HepG2 (cell line): ENCODE measurements at regions not wholly inside any gene's neighbourhood (a gene's known extent, or its start where the extent isn't known, plus 50 kb on each side); places are given as distances from the start of the nearest gene placed in this dataset.

Experiments used
- CC2D1A ChIP-seq: sonication (generic); formaldehyde crosslinking; IDR thresholded peaks from 2 replicates; pipeline ENCODE4 v1.8.1; 2023; ENCODE audit warnings: mild to moderate bottlenecking, missing genetic modification reagents
- JUND ChIP-seq: sonication (generic); formaldehyde crosslinking; IDR thresholded peaks from 2 replicates; pipeline ENCODE4 v1.8.0; 2022; ENCODE audit warnings: mild to moderate bottlenecking, missing genetic modification reagents
- MED1 ChIP-seq: sonication (generic); formaldehyde crosslinking; IDR thresholded peaks from 2 replicates; pipeline ENCODE4 v1.4.0; 2020; ENCODE audit warnings: missing genetic modification reagents
- SETDB1 ChIP-seq: sonication (generic); formaldehyde crosslinking; IDR thresholded peaks from 2 replicates; pipeline ENCODE4 v1.5.1; 2020; ENCODE audit warnings: missing genetic modification reagents, mild to moderate bottlenecking, borderline replicate concordance
- SRY ChIP-seq: sonication (generic); formaldehyde crosslinking; IDR thresholded peaks from 2 replicates; pipeline ENCODE4 v1.8.0; 2022; ENCODE audit warnings: mild to moderate bottlenecking, missing genetic modification reagents
- ZBTB20 ChIP-seq: sonication (generic); formaldehyde crosslinking; IDR thresholded peaks from 2 replicates; pipeline ENCODE4 v1.8.1; 2023; ENCODE audit warnings: missing genetic modification reagents, low read depth, mild to moderate bottlenecking, borderline replicate concordance
- ZMAT3 ChIP-seq: sonication (generic); formaldehyde crosslinking; conservative IDR thresholded peaks from 2 replicates; pipeline ENCODE4 v1.7.0; 2021; ENCODE audit warnings: missing genetic modification reagents
- ZNF121 ChIP-seq: sonication (generic); formaldehyde crosslinking; IDR thresholded peaks from 2 replicates; pipeline ENCODE4 v1.5.0; 2020; ENCODE audit warnings: mild to moderate bottlenecking, missing genetic modification reagents
- ZNF136 ChIP-seq: sonication (generic); formaldehyde crosslinking; IDR thresholded peaks from 2 replicates; pipeline ENCODE4 v1.8.1; 2022; ENCODE audit warnings: low read depth, mild to moderate bottlenecking, moderate library complexity, missing genetic modification reagents
- ZNF142 ChIP-seq: sonication (generic); formaldehyde crosslinking; IDR thresholded peaks from 2 replicates; pipeline ENCODE4 v1.4.0; 2020; ENCODE audit warnings: missing genetic modification reagents
- ZNF382 ChIP-seq: sonication (generic); formaldehyde crosslinking; IDR thresholded peaks from 2 replicates; pipeline ENCODE4 v1.5.0; 2020; ENCODE audit warnings: missing genetic modification reagents, mild to moderate bottlenecking, borderline replicate concordance
- ZNF543 ChIP-seq: sonication (generic); formaldehyde crosslinking; IDR thresholded peaks from 2 replicates; pipeline ENCODE4 v1.4.0; 2020; ENCODE audit warnings: mild to moderate bottlenecking, missing genetic modification reagents
- ZNF570 ChIP-seq: sonication (generic); formaldehyde crosslinking; IDR thresholded peaks from 2 replicates; pipeline ENCODE4 v1.4.0; 2020; ENCODE audit warnings: mild to moderate bottlenecking, missing genetic modification reagents, borderline replicate concordance
- ZNF619 ChIP-seq: sonication (generic); formaldehyde crosslinking; IDR thresholded peaks from 2 replicates; pipeline ENCODE4 v1.4.0; 2020; ENCODE audit warnings: mild to moderate bottlenecking, missing genetic modification reagents
- ZNF724P ChIP-seq: sonication (generic); formaldehyde crosslinking; IDR thresholded peaks from 2 replicates; pipeline ENCODE4 v1.8.0; 2022; ENCODE audit warnings: missing genetic modification reagents, borderline replicate concordance
- TF ChIP-seq, protein P1 (sequence below): IDR thresholded peaks from 2 replicates; pipeline ENCODE4 v1.6.1; 2016
- TF ChIP-seq, protein P2 (sequence below): sonication (generic); formaldehyde crosslinking; IDR thresholded peaks from 2 replicates; pipeline ENCODE4 v1.5.0; 2020; ENCODE audit warnings: mild to moderate bottlenecking, missing genetic modification reagents
- TF ChIP-seq, protein P3 (sequence below): sonication (generic); formaldehyde crosslinking; IDR thresholded peaks from 2 replicates; pipeline ENCODE4 v1.4.0; 2020; ENCODE audit warnings: missing genetic modification reagents

DNA sequence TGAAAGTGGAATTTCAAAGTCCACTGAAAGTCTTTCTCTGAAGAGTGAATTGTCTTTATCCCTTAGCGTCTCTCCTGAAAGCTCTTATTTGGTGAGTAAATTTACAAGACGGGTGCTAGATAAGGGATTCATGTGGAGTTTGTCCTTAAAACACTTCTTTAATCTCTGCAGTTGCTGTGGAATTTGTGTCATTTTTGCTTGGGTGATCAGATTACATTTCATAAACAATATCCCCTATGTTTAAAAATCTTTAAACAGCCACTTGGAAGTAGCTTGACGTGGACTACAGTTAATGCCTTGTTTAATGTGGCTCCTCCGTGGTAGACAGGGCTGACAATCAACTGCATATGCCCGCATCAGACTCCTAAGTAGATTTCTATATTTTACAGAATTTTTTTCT, 175.4 kb upstream of the ZNF217 start (continued):
- TF ChIP-seq, protein P1, sequence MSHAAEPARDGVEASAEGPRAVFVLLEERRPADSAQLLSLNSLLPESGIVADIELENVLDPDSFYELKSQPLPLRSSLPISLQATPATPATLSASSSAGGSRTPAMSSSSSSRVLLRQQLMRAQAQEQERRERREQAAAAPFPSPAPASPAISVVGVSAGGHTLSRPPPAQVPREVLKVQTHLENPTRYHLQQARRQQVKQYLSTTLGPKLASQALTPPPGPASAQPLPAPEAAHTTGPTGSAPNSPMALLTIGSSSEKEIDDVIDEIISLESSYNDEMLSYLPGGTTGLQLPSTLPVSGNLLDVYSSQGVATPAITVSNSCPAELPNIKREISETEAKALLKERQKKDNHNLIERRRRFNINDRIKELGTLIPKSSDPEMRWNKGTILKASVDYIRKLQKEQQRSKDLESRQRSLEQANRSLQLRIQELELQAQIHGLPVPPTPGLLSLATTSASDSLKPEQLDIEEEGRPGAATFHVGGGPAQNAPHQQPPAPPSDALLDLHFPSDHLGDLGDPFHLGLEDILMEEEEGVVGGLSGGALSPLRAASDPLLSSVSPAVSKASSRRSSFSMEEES (CRISPR knock-in tag): peak; percentile 72; the same call in 1 of the 2 replicates
- TF ChIP-seq ZNF142 (CRISPR knock-in tag) (no peak), ZNF382 (no peak), ZNF543 (CRISPR knock-in tag) (no peak), SRY (no peak), ZBTB20 (CRISPR knock-in tag) (no peak), ZMAT3 (CRISPR knock-in tag) (no peak), JUND (CRISPR knock-in tag) (no peak), ZNF570 (no peak), CC2D1A (CRISPR knock-in tag) (no peak), ZNF619 (CRISPR knock-in tag) (no peak), SETDB1 (CRISPR knock-in tag) (no peak), ZNF724P (CRISPR knock-in tag) (no peak), MED1 (peak; percentile 90), ZNF136 (CRISPR knock-in tag) (no peak), ZNF121 (no peak)
- TF ChIP-seq, protein P2, sequence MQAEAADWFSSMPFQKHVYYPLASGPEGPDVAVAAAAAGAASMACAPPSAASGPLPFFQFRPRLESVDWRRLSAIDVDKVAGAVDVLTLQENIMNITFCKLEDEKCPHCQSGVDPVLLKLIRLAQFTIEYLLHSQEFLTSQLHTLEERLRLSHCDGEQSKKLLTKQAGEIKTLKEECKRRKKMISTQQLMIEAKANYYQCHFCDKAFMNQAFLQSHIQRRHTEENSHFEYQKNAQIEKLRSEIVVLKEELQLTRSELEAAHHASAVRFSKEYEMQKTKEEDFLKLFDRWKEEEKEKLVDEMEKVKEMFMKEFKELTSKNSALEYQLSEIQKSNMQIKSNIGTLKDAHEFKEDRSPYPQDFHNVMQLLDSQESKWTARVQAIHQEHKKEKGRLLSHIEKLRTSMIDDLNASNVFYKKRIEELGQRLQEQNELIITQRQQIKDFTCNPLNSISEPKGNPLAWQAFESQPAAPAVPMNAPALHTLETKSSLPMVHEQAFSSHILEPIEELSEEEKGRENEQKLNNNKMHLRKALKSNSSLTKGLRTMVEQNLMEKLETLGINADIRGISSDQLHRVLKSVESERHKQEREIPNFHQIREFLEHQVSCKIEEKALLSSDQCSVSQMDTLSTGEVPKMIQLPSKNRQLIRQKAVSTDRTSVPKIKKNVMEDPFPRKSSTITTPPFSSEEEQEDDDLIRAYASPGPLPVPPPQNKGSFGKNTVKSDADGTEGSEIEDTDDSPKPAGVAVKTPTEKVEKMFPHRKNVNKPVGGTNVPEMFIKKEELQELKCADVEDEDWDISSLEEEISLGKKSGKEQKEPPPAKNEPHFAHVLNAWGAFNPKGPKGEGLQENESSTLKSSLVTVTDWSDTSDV (CRISPR knock-in tag): no peak
- TF ChIP-seq, protein P3, sequence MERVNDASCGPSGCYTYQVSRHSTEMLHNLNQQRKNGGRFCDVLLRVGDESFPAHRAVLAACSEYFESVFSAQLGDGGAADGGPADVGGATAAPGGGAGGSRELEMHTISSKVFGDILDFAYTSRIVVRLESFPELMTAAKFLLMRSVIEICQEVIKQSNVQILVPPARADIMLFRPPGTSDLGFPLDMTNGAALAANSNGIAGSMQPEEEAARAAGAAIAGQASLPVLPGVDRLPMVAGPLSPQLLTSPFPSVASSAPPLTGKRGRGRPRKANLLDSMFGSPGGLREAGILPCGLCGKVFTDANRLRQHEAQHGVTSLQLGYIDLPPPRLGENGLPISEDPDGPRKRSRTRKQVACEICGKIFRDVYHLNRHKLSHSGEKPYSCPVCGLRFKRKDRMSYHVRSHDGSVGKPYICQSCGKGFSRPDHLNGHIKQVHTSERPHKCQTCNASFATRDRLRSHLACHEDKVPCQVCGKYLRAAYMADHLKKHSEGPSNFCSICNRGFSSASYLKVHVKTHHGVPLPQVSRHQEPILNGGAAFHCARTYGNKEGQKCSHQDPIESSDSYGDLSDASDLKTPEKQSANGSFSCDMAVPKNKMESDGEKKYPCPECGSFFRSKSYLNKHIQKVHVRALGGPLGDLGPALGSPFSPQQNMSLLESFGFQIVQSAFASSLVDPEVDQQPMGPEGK (CRISPR knock-in tag): peak; percentile 20; the same call in 1 of the 2 replicates
